IMR-90 (cell line): ENCODE measurements at regions not wholly inside any gene's neighbourhood (a gene's known extent, or its start where the extent isn't known, plus 50 kb on each side); places are given as distances from the start of the nearest gene placed in this dataset.

Experiments used
- BHLHE40 ChIP-seq: fragments of 150-350 bp; IDR thresholded peaks from 2 replicates; pipeline ENCODE4 v1.6.1; 2016; ENCODE audit warnings: mild to moderate bottlenecking, low read depth, low read length
- CEBPB ChIP-seq: IDR thresholded peaks from 2 replicates; pipeline ENCODE4 v1.6.1; 2012; ENCODE audit warnings: low read depth, low read length, improper control_type of control experiment
- CHD1 ChIP-seq: IDR thresholded peaks from 2 replicates; pipeline ENCODE4 v1.6.1; 2012; ENCODE audit warnings: low read depth, low read length, improper control_type of control experiment
- MAFK ChIP-seq: IDR thresholded peaks from 2 replicates; pipeline ENCODE4 v1.6.1; 2012; ENCODE audit warnings: low read depth, low read length, improper control_type of control experiment
- MAZ ChIP-seq: IDR thresholded peaks from 2 replicates; pipeline ENCODE4 v1.6.1; 2012; ENCODE audit warnings: low read depth, mild to moderate bottlenecking, low read length, improper control_type of control experiment, moderate library complexity, borderline replicate concordance
- MXI1 ChIP-seq: IDR thresholded peaks from 2 replicates; pipeline ENCODE4 v1.6.1; 2012; ENCODE audit warnings: low read depth, mild to moderate bottlenecking, low read length, moderate library complexity, borderline replicate concordance
- POLR2A ChIP-seq: IDR thresholded peaks from 2 replicates; pipeline ENCODE4 v1.6.1; 2012; ENCODE audit warnings: mild to moderate bottlenecking, low read depth, low read length
- RAD21 ChIP-seq: IDR thresholded peaks from 2 replicates; pipeline ENCODE4 v1.6.1; 2012; ENCODE audit warnings: low read length, improper control_type of control experiment
- RCOR1 ChIP-seq: IDR thresholded peaks from 2 replicates; pipeline ENCODE4 v1.6.1; 2012; ENCODE audit warnings: mild to moderate bottlenecking, low read length, improper control_type of control experiment; ENCODE audit not compliant: insufficient replicate concordance
- RFX5 ChIP-seq: IDR thresholded peaks from 2 replicates; pipeline ENCODE4 v1.8.0; 2012; ENCODE audit warnings: low read depth, mild to moderate bottlenecking, low read length, moderate library complexity
- SMC3 ChIP-seq: fragments of 150-350 bp; IDR thresholded peaks from 2 replicates; pipeline ENCODE4 v1.6.1; 2016; ENCODE audit warnings: low read depth, mild to moderate bottlenecking, antibody characterized with exemption, low read length, moderate library complexity
- TF ChIP-seq, protein P1 (sequence below): conservative IDR thresholded peaks from 2 replicates; pipeline ENCODE4 v1.5.1; 2012; ENCODE audit warnings: mild to moderate bottlenecking, low read depth, low read length, improper control_type of control experiment
- TF ChIP-seq, protein P2 (sequence below): fragments of 150-350 bp; IDR thresholded peaks from 2 replicates; pipeline ENCODE4 v1.6.1; 2016; ENCODE audit warnings: low read depth, mild to moderate bottlenecking, low read length, moderate library complexity, borderline replicate concordance
- TF ChIP-seq, protein P3 (sequence below): fragments of 150-350 bp; IDR thresholded peaks from 2 replicates; pipeline ENCODE4 v1.6.1; 2017; ENCODE audit warnings: mild to moderate bottlenecking, antibody characterized with exemption, low read length, low read depth

DNA sequence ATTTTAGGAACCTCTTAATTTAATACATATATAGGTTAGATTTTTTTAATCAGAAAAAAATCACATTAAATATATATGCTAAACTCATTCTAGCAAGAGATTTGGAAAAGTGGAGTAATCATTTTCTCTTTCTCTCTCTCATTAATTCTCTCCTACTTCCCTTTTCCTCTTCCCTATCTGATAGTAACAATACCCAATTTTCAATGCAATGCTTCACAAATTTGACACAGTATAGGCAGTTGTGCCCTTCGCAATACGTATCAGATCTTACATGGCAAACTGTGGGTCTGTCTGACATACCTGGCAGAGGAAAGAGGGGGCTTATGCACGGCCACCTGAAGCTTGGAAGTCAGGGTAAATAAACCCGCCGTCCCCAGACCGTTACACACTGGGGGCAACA lies 444.3 kb downstream of the NBAS start:
- TF ChIP-seq, protein P1, sequence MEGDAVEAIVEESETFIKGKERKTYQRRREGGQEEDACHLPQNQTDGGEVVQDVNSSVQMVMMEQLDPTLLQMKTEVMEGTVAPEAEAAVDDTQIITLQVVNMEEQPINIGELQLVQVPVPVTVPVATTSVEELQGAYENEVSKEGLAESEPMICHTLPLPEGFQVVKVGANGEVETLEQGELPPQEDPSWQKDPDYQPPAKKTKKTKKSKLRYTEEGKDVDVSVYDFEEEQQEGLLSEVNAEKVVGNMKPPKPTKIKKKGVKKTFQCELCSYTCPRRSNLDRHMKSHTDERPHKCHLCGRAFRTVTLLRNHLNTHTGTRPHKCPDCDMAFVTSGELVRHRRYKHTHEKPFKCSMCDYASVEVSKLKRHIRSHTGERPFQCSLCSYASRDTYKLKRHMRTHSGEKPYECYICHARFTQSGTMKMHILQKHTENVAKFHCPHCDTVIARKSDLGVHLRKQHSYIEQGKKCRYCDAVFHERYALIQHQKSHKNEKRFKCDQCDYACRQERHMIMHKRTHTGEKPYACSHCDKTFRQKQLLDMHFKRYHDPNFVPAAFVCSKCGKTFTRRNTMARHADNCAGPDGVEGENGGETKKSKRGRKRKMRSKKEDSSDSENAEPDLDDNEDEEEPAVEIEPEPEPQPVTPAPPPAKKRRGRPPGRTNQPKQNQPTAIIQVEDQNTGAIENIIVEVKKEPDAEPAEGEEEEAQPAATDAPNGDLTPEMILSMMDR: no peak
- TF ChIP-seq CEBPB (no peak), RAD21 (no peak), POLR2A (no peak), SMC3 (no peak), MAZ (no peak), RFX5 (no peak), CHD1 (no peak), RCOR1 (no peak), MAFK (no peak), MXI1 (no peak), BHLHE40 (no peak)
- TF ChIP-seq, protein P2, sequence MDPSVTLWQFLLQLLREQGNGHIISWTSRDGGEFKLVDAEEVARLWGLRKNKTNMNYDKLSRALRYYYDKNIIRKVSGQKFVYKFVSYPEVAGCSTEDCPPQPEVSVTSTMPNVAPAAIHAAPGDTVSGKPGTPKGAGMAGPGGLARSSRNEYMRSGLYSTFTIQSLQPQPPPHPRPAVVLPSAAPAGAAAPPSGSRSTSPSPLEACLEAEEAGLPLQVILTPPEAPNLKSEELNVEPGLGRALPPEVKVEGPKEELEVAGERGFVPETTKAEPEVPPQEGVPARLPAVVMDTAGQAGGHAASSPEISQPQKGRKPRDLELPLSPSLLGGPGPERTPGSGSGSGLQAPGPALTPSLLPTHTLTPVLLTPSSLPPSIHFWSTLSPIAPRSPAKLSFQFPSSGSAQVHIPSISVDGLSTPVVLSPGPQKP: no peak
- TF ChIP-seq, protein P3, sequence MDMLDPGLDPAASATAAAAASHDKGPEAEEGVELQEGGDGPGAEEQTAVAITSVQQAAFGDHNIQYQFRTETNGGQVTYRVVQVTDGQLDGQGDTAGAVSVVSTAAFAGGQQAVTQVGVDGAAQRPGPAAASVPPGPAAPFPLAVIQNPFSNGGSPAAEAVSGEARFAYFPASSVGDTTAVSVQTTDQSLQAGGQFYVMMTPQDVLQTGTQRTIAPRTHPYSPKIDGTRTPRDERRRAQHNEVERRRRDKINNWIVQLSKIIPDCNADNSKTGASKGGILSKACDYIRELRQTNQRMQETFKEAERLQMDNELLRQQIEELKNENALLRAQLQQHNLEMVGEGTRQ: no peak
